ENCODE measurements at regions not wholly inside any gene's neighbourhood (a gene's known extent, or its start where the extent isn't known, plus 50 kb on each side); places are given as distances from the start of the nearest gene placed in this dataset.

DNA sequence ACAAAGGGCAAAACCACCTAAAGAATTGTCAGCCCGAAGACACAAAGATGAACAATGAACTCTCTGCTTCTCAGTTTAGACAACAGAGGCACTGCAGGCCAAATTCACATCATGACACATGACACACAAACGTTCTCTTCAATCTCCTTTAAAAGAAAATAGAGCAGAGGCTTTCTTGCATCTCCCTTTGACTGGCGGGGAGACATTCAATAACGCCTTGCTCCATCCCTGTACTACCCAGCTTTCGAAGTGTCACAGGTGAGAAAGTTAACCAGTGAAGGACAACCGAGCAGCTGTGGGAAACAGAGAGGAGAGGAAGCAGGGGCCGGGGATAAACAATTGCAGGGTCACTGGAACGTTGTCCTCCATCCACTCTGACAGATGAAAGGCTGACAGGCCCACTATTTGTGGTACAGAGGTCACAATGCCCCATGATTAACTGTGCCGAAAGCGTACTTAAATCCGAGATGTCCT lies 130.8 kb downstream of the PHLDA1 start:
- TF ChIP-seq EZH2phosphoT487 (IDR thresholded peaks at IDR 0.05; ENCODE audit: insufficient read depth, low read depth) (no peak), EZH2 (IDR thresholded peaks at IDR 0.05; ENCODE audit: insufficient read depth, poor library complexity, severe bottlenecking) (no peak)
